H4 (cell line): ENCODE measurements at regions not wholly inside any gene's neighbourhood (a gene's known extent, or its start where the extent isn't known, plus 50 kb on each side); places are given as distances from the start of the nearest gene placed in this dataset.

ENCODE experiments used
- DNase-seq: peaks from one replicate; pipeline ENCODE4 v3.0.0-alpha.2; 2015; ENCODE audit warnings: low spot score

DNA sequence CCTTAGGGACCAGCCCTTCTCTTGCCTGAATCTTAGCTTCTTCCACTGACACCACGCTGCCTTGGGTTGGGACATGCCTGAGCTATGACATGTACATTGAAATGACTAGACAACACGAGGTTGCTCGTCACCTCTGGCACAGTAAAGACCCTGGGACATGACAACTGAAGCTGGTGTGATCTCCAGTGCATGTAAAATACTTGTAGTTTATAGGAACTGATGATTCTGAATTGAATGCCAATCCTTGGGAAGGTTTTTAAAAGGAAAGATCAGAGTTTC is 100.7 kb upstream of the PGRMC2 start:
- no peak for DNase-seq

DNA sequence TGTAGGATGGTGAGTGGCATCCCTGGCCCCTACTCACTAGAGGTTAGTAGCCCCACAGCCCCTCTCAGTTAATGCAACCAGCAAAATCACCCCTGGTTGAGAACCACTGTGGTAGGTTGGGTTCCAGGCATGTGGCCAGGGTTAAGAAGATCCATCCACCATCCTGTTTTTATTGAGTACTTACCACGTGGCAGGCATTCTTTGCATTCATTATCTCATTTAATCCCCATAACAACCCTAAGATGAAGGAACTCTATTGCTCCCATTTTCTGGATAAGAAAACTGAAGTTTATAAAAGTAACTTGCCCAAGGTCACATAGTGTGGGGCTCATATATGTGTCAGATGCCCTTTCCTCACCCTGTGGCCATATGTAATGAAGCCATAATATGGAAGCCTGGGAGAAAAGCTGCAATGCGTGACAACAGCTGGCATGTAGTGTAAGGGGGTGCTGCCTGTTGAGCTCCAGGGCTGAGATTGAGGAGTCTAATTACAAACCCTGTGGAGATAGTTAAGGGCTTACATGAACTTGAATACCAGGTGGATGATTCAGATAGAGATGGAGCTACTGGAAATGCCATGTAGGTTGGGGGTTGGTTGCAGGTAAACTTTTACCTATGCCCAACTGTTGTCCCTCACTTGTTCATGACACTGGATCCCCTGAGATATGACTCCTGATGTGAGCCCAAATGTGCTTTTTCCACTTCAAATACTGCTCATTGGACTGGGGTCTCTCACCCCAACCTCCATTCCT is 100.2 kb upstream of the PGRMC2 start:
- peak; percentile 23 for DNase-seq

DNA sequence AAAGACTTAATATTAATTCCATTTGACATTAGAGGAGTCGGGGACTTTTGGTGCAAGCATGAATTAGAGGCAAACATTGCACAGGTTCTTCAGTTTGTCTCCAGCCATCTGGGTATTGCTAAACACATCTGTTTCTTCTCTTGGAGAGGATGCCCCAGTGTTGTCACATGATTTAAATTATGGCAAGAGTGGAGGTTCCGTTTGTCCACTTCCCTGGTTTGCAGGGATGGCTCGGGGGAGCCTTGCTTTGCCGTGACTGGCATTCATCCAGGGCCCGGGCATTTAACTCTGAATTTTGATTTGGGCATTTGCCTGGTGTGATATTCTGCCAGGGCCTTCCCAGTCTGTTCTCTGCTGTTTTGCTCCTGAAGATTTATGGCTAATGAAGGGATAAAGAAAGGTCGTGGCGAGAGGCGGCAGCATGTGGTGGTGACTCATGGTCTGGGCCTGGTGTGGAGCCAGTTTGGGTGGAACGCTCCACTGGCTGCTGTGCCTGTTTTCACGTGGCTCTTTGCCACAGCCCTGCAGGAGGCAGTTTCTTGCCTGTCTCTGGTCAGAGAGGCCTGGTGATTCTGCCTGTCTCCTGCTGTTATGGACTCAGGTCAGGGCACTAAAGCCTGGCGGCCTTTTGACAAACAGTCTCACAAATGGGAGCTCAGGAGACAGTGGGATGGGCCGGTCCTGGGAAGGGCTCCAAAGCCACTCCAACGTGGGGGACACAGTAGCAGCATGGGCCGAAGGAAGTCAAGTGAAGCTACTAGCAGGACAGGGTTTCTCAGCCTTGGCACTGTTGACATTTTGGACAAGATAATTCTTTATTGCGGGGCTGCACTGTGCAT is 99.4 kb upstream of the PGRMC2 start:
- DNase-seq: peak; percentile 97

DNA sequence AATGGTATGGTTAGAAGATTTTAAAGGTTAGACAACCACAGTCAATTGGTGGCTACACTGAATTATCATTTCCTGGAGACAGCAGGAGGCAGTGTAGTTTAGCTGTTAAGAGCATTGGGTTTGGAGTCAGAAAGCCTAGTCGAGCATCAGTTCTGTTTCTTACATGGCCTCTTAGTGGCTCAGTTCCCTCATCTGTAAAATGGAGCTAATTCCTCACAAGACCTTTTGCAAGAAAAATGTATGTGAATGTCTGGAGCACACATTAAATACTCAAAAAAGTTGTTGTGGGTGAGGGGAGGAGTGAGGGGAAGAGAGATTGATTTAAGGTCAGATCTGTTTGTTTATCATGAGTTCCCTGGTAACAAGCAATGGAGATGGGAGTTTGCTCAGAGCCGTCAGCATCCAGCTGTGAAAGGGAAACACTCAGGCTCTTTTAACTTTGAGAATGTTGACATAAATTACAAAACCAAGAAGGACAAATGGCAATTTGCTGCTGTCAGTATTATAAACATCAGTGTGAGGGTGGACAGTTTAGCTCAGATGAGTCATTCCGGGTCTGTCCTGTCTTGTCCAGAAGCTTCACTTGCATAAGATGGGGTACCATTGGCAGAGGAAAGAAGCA is 98.2 kb upstream of the PGRMC2 start:
- peak; percentile 68 for DNase-seq

DNA sequence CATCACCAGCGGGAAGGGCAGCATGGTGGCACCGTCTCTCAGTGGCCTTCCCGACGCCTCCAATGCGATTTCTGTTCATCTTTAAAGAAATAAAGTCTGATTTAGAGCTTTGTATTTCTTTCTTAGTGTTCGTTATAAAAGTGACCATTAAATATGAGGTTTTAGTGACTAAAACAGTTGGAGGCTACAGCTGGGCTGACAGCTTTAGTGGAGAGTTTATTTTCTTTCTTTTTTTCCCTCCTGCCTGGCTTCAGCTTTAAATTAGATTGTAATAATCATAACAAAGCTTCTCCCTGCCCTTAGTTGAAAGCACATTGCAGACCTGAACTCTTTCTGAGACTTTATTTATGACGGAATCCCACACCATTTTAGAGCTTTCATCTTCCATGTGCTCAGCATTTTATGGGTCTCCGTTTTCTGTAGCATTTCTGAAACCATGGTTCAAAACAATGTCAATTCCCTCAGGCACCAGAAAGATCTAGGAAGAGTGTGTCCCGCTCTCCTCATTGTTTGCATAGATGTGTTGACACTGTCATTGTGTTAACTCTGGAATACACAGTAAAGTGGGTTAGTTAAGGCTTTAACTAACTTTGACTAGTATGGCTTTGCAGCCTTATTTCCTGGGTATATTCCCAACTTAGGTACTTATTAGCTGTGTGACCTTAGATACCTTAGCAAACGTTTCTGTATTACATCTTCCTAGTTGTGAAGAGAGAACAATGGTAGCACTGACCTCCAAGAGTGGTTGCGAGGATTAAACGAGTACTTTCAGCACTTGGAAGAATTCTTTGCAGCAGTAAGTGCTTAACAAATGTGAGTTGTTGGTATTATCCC is 97.4 kb upstream of the PGRMC2 start:
- no peak for DNase-seq

DNA sequence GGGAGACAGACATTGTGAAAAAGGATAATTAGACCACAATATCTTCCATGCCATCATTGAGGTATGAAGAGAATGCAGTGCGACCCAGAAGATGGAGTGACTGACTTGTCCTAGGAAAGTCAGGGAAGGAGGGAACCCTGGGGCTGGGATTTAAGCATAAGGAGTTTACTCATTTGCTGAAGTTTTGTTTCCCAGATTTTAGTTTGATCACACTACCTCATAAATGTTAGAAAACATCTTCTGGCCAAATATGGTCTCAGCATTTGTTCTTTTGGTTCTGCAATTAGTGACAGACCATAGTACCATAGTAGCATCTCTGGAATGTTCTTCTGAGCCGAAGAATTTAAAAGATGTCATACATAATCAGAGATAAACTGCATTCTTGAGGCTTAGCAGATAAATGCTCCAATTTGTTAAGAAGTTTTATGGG is 96.5 kb upstream of the PGRMC2 start:
- no peak for DNase-seq

DNA sequence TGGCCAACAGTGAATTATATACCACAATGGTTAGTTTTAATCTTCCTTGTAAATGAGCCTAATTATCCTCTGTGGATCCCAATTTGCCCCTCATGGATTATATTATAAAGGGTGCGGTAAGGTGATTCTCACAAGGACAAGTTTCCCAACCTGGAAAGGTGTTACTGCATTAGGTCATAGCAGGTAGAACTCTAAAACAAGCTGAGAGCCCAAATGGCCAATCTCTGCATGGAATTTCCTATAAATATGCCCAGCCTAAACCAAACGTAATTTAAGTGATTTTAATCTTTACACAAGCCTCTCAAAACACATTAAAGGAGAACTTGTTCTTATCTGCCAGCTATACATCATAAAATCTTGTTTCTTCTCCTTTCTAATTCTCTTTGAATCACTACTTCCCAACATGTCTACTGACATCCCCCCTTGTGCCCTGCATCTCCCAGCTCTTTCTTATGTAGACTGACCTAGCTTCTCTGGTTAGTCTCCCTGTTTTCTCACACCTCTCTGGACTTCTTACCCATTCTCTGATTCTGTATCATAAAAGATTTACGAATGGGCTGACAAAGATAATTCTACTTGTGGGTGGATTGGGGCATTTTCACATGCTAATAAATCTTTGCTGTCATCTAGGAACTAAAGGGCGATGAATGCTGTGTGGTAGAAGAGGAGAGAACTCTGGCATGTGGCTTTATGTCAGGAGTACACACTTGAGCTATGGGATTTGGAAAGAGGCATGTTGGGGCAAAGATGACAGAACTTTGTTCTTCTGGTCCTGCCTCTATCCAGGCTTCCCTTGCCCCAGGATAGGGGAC is 94.3 kb upstream of the PGRMC2 start:
- no peak for DNase-seq

DNA sequence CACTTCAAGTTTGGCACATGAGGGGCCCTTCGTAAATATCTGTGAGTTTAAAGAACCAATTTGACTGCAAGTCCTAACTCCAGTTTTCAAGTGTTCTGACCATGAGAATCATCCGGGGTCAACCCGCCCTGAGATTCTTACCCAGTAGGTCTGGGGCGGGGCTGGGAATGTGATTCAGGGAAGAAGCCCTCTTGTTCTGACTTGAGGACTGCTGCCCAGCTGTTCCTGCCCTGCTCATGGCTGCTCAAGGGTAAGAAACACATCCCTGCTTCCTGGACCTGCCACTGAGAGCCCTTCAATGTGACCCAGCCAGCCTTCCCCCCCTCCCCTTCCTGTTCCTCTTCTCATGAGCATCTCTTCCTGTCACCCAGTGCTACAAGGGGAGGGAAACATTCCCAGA is 92.7 kb upstream of the PGRMC2 start:
- DNase-seq: no peak

DNA sequence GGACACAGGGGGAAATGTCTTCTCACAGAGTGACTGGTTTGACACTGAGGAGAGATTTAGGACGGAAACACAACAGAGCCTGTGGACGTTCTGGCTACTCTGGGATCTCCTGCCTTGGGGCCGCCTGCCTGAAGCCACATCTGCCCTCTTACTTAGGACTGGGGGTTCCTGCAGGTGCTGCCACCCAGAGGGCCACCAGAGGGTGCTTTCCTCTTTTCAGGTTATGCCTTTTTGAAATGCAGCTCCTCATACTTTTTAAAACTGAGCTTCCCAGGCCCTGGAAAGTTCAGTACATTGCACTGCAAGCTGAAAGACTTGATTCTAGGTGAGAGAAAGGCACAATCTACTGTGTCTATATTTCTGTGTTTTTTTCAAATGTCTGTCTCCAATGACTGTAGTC is 92.2 kb upstream of the PGRMC2 start:
- no peak for DNase-seq

DNA sequence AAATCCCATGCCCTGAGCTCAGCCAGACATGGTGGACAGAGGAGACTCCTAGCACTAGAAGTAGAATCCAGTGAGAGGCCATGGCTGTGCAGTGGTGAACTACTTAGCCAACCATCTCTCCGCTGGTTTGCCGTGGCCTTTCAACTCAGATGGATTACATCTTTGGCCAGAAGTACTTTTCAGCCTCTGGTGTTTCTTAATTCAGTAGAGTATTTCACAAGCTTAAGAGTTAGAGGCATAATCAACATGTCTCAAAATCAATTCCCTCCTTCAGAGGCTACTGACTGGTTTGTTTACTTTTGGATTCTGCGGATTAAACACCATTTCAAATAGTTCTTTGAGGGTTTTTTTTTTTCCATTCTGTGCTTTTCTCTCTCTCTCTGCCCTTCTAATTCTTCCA is 91.1 kb upstream of the PGRMC2 start:
- no peak for DNase-seq

DNA sequence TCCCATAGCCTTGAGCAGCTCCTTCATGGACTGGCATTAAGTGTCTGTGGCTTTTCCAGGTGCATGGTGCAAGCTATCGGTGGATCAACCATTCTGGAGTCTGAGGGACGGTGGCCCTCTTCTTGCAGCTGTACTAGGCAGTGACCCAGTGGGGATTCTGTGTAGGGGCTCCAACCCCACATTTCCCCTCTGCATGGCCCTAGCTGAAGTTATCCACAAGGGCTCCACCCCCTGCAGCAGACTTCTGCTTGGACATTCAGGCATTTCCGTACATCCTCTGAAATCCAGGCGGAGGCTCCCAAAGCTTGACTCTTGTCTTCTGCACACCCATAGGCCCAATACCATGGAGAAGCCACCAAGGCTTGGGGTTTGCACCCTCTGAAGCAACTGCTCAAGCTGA is 89.3 kb upstream of the PGRMC2 start:
- no peak for DNase-seq

DNA sequence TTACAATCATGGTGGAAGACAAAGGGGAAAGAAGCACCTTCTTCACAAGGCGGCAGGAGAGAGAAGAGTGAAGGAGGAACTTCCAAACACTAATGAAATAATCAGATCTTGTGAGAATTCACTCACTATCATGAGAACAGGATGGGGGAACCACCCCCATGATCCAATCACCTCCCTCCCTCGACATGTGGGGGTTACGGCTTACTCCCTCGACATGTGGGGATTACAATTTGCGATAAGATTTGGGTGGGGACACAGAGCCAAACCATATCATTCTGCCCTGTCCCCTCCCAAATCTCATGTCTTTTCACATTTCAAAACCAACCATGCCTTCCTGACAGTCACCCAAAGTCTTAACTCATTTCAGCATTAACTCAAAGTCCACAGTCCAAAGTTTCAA is 88.7 kb upstream of the PGRMC2 start:
- no peak for DNase-seq

DNA sequence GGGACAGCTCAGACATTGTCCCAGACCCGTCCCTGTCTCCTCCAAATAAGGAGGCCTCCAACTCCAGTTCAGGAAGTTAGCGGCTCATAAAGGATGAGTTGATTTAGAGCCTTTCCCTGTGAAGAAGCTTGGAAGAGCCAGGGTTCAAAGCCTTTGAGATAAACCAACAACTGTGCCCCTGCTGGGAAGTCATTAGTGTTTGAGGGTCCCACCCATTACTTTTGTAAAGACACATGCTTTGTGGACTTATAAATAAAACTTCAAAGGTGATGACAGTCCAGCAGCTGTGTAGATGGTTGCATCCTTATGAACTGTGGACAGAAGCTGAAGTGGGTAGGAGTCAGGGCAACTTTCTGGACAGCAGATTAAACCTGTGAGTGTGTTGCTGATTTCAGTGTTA is 86.0 kb upstream of the PGRMC2 start:
- DNase-seq: no peak

DNA sequence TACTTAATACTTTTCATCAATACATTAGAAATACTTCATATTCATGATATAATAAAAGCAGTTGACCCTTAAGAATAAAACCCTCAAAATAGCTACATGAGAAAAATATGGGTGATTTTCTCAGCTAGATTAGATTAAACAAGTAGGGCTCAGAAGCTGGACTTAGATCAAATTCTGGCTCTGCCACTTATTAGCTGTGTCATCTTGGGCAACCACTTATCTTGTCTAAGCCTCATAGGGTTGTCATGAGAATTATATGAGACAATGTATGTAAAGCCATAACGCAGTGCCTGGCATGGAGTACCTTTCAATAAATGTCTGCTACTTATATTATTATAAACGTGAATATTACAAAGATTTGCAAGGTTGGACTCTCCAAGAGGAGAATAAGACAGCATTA is 84.3 kb upstream of the PGRMC2 start:
- no peak for DNase-seq

DNA sequence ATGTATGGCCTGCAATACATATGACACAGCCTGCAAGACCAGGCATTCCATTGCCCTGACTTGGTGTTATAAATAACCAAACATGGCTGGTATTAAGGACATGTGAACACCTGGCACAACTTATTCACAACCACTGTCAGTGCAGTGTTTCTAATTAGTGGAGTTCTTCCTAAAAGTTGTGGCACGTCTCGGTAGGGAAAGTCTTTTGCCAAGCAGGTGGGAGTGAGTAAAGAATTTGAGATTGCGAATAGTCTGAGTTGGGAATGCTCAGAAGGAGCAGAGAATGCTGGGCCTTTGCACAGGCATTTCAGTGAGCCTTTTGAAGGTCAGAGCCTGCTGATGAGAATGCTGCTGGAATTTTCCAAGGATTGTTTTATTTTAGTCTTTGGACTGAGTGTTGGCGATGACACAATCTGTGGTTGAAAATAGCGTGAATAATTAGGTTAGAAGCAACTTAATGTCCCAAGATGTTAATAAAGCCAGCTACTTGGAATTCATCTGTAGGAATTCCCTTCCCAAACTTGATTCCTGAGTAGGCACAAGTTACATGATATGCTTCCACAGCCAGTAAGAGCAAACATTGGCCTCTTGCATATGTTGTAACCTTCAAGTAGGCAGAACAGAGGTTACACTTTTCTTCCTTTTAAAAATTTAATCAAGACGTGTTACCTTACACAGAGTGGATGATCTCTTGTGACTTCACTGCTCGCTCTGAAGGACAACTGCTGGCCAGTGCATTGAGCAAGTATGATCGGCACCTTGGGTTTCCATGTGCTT is 83.6 kb upstream of the PGRMC2 start:
- no peak for DNase-seq

DNA sequence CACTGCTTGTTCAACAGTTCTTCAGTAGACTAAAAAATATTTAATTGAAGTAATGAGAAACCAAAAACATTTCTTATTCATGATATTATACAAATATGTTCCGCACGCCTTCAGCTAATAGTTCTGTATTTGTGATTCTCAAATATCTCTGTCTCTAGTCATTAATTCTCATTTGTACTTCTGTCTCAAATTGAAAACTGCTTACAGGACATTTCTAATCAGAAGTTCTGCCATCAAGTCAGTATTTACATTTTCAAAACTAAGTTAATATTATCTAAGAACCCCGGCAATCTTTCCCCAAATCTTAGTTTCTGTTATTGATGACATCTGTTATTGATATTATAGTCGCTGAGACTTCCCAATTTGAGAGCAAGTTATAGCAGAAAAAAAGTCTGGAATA is 78.6 kb upstream of the PGRMC2 start:
- DNase-seq: no peak

DNA sequence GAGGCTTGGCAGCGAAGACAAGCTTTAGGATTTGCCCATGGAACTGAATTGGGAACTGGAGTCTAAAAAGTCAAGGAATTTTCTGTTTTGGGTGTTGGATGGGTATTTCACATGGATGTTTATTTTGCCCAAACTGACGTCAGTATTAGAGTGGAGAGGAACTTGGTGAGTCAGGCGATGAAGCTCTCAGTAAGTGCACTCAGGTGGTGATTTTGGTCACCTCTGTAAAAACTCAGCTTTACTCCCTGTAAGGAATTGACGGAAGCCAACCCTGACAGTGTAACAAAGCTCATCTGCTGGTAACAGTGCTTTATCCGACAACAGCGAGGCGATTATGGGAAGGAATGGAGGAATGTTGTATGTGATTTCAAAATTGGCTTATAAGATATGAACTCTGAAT is 77.0 kb upstream of the PGRMC2 start:
- DNase-seq: no peak

DNA sequence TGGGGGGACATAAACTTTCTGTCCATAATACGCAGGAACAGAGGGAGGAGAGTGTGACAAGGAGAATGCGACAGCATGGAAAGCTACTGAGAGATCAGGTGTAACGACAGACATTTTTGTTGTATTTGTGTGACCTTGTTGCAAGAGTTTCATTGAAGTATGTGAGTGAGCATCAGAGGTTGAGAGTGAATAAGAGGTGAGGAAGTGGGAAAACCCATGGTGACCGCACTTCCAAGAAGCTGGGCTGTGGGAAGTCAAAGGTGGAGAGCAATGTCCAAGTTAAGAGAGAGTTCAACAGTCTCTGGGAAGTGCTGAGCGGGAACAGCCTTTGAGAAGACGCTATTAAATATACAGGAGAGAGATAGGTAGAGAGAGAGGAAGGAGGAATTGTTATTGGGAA is 76.4 kb upstream of the PGRMC2 start:
- no peak for DNase-seq

DNA sequence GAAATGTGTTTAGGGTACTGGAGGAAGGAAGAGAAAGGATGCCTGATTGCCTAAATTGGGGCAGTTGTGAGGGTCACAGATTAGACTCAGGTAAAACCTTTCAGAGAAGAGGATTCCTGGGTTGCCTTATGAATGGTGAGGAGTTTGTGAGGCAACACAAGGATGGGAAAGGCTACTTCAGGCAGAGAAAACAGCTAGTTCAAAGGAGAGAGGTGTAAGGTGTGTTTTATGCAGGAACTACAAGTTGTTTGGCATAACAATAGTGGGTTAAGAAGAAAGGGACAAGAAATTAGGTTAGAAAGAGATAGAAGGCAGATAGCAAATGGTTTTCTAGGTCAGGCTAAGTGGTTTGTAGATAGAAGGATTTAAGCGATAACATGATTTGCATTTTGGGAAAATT is 75.1 kb upstream of the PGRMC2 start:
- DNase-seq: no peak

DNA sequence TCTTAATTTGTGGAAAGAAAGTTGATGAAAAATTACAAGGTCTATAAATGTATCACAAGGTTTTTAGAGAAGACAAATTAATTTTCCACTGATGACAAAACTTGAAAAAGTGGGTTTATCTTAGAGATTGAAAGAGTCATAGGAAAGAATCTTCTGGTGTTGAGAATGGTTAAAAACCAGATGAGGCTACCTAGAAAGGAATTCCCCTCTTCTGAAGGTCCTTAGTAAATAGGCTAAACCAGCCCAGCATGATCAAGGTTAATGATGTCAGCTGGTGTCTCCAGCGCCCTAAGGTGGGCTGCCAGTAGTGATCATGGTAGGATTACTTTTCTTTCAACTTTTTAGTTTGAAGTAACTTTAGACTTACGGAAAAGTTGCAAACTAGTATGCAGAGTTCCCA is 71.8 kb upstream of the PGRMC2 start:
- DNase-seq: no peak

DNA sequence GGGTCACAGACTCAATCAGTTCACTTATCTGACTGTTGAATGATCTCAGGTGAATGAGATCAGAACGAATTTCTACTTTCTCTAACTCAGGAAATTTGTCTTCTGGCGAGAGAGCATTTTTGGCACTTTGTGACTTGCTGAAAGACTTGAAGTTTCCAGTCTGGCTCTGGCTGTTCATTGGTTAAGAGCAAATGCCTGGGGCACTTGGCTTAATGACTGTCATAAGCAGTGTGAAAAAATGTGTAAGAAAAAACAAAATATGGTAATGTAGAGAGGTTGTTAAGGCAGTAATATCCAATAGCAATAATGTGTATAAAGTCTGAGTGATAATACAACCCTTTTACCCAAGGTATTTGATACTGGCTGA is 71.3 kb upstream of the PGRMC2 start:
- DNase-seq: no peak
